T-helper 2 cell (primary cell): ENCODE measurements at regions not wholly inside any gene's neighbourhood (a gene's known extent, or its start where the extent isn't known, plus 50 kb on each side); places are given as distances from the start of the nearest gene placed in this dataset.

Experiments used
- DNase-seq, 5 experiments: peaks; one replicate each; pipeline versions ENCODE4 v3.0.0 to v3.0.0-alpha.2; 2012 to 2022

GRCh38 chr11:112543390-112543789, 282.7 kb upstream of the PLET1 start:
- DNase-seq = no peak

DNA sequence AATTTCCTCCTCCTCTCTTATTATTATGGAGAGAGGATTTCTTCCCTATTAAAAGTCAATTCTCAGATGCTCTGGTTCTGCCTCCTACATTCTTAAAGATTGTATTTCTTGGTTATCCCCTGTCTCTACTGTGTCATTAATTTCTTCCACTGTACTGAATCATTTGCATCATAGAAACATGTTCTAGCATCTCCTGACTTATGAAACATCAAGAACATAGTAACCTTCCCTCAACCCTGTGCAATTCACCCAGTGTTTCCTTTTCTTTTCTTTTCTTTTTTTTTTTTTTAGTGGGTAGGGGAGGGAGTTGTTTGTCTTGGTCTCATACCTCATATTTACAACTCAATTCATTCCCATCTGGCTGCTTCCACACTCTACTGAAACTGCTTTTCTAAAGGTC, 288.0 kb upstream of the PLET1 start:
- DNase-seq = no peak

DNA sequence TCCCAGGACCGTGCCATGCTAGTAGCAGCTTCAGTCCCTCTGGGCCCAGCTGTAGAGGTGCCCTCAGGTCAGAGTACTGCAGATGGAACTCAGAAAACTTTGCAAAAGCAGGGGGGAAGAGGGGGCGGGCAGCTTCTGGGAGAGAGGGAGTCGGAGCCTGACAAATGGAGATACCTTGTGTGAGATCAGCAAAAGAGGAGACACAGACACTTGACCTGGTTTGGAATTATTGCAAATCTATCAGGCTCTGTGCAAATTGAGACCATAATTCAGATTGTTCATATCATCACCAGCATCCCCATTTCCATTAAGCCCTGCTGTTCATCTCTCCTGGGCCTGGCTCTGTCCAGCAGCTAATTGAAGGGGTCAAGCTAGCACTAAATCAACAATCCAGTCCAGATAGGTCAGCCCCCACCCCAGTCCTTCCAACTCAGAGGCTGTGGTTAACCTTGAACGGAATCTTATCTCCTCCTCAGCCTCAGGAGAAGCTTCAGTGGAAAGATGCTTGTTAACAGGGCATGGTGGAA, 292.6 kb upstream of the PLET1 start:
- no peak for DNase-seq

GRCh38 chr11:112554586-112554985, 293.9 kb upstream of the PLET1 start:
- no peak for DNase-seq

GRCh38 chr11:112555491-112556364, 295.1 kb upstream of the PLET1 start:
- DNase-seq = peak; percentile 6 to 73 (median 53)

DNA sequence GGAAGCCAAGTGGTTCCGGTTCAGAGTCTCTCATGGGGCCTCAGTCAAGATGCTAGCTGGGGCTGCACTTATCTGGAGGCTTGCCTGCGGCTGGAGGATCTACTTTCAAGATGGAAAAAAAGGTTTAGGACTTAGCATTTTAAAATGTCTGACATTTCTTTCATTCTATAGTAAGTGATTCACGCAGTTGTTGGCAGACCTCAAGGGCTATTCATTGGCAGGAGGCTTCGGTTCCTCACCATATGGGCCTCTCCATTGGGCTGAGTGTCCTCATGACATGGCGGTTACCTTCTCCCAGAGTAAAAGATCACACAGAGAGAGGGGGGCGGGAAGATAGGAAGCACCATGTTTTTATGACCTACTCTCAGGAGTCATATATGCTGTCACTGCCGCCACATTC, 298.0 kb upstream of the PLET1 start:
- DNase-seq = no peak

DNA sequence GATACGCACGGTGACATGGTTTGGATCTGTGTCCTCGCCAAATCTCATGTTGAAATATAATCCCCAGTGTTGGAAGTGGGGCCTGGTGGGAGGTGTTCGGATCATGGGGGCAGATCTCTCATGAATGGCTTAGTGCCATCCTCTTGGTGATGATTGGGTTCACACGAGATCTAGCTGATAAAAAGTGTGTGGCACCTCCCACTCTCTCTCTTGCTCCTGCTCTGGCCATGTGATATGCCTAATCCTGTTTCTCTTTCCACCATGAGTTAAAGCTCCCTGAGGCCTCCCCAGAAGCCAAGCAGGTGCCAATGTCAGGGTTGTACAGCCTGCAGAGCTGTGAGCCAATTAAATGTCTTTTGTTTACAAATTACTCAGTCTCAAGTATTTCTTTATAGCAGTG, 303.1 kb upstream of the PLET1 start:
- peak in 1 of 5 experiments; percentile 5 for DNase-seq

DNA sequence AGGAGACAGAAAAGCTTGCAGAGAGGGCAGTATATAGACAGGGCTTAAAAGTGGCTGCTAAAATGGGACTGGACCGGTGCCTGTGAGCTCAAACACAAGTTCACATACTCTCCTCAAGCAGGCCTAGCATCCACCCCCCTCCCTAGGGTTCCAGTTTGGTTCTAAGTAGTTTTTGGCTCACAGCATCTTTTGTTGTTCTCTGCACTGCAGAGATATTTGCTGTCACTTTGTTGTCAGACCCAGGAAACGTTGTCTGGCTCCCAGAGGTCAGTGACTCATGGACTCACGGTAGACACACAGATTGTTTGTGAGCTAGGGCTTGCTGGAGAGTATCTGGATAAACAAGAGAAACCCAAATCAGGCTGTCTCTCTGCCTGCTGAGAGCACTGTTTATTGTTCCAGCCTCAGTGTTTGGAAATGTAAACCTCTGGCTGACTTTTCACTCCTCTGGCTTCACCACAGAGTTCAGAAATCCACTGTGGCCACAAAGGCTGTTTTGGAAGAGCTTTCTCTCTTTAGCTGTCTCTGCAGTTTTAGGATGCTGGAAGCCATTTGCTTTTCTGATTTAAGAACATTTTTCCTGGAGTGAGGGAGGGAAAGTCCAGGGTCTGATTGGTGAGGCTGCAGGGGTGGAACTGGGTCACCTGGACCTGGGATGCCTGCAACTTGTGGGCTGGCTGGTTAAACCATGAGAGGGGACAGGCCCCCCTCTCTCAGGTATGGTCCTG, 303.7 kb upstream of the PLET1 start:
- DNase-seq = no peak

DNA sequence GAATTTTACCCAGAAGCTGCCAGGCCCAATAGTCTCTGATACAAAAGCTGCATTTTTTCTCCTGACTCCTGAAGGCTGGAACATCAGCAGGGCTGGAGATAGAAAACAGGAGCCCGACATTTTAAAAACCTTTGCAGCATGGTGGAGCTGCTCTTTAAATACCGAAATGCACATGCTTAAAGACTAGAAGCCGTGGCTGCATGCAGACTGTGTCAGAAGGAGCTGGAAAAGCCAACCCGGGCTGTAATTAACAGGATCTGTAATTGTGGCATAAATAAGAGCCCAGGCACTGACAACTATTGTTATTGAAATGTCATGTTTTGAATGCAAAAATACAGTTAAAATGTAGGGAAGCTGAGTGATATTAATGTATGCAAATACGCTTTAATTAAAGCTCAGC, 304.9 kb upstream of the PLET1 start:
- DNase-seq = no peak

- no peak for DNase-seq
These were observed 305.5 kb upstream of the PLET1 start for GRCh38 chr11:112566124-112566523.

DNA sequence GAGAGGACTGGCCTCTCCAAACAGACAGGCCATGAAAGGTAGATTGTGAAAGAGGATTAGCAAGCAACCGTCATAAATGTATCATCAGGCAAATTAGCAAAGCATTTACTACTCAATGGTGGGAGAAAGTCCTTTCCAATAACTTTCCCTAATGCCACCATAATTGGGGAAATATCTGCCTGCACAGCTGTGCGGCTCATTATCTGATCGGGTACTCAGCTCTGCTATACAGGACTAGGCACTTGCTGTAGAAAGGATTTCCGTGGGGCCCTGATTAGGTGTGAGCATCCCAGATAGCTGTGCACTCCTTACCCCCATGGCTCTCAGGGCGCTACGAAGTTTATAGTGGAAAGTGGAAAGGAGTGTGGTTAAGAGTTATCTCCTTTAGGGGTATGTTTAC, 309.7 kb upstream of the PLET1 start:
- DNase-seq = no peak

- DNase-seq = no peak
These were observed 318.6 kb upstream of the PLET1 start for GRCh38 chr11:112579282-112579681.

DNA sequence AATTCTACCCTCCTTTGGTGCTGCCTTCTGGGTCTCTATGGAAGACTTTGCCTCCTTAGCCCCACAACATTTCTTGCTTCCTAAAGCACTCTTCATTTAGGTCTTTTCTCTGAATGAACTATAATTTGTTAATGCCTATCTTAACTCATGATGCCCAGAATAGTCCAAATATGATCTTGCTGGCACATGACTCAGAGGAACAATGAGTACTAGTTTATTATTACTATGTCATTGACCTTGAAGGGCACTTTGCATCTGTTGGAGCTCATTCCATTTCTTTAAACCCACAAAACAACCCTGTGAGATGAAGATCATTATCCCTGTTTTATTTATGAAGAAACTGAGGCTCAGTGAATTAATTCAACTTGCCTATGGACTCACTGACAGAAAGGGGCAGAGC, 320.2 kb upstream of the PLET1 start:
- no peak for DNase-seq

- DNase-seq = no peak
These were observed 321.1 kb upstream of the PLET1 start for GRCh38 chr11:112581747-112582146.

- DNase-seq = no peak
These were observed 321.7 kb upstream of the PLET1 start for GRCh38 chr11:112582366-112582765.

DNA sequence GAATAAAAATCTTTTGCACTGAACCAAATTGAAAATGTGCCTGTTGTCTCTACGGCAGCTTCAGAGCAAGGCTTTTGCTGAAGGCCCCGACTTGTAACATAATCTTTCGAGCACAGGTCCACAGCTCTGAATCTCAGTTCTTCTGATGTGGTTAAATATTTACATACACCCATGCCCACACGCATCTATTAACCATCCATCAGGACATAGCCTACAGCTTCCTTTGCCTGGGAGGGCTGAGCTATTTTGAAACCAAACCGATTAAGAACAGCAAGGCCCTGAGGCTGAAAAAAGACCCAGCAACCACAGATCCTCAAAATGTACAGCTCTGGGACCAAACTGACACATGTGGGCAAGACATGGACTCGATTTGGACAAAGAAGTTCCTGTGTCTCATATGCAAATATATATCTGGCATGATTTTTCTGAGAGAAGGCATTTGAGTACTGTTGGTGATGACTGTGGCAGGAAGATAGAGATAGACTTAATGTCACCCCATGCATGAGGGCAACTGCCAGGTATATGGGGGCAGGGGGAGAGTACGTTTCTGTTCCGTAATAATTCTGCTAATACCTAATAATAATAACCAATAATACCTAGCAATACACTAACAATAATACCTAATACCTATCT, 322.7 kb upstream of the PLET1 start:
- peak in 1 of 5 experiments; percentile 26 for DNase-seq

DNA sequence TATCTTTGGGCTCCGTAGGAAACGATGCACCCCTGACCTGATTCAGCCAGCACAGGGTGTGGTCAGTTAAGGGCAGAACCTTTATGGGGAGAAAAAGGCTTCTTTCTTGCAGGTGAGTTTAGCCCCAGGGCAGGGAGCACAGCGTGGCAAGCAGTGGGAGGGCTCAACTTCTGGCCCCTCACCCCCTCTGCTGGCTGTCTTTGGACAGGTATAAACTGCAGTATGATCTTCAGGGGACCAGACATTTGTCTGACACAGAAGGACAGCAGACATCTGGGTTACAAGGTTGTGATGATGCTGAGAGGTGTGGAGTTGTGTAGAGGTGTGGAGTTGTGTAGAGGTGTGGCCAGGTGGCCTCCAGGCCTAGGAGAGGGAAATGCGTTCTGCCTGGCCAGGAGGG, 324.0 kb upstream of the PLET1 start:
- peak in 1 of 5 experiments; percentile 1 for DNase-seq

DNA sequence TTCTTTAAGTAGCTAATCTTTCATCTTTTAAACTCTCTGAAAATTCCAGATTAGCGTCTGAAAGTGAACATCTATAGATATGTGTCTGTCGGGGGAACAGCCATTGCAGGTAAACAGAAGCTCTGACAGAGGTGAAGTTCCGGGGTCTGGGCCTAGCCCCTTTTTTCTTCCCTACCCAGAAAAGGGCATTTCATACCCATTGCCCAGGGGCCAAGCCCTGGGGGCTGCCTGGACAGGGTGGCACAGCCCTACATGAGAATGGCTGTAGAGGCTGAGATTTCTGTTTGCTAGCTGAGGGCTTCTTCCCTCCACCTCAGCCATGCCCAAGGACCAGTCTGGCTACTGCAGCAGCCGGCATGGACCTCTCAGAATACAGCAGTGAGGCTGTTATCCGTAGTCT, 327.0 kb upstream of the PLET1 start:
- no peak for DNase-seq

- DNase-seq = peak in 3 of 5 experiments; percentile 8 to 59 (median 13)
These were observed 327.6 kb upstream of the PLET1 start for GRCh38 chr11:112588252-112588694.

DNA sequence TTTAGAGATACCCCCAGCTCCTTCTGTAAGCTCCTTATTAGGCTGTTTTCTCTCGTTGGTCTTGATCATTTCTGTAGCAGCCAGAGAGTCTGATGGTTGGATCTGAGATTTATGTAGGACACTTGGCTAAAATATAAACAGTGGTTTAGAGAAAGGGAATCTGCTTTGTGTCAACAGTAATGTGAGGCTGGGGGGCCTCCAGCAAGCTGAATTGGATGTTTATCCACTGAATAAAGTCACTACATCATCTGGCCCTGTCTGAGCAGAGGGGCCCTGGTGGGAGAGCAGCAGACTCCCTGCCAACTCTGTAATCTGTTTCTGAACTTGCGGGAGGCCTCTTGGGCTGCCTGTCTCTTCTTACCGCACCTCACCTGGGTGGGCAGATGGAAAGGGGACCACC, 328.5 kb upstream of the PLET1 start:
- no peak for DNase-seq

DNA sequence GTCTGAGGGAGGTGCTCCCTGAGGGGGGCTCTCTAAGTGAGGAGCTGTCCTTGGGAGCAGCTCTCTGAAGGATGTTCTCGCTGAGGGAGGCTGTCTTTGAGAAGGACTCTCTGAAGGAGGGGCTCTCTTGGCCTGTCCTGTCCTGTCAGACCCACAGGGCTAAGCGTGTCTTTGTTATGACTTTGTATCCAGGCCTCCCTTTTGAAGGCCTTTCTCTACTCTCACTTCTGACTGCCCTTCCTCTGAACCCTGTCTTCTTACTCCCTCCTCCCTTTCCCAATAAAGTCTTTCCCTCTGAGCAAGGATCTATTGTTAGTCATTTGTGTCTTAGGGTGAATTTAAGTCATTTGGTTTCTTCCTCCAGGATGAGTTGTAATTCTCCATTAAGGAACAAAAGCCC, 330.1 kb upstream of the PLET1 start:
- DNase-seq = no peak

DNA sequence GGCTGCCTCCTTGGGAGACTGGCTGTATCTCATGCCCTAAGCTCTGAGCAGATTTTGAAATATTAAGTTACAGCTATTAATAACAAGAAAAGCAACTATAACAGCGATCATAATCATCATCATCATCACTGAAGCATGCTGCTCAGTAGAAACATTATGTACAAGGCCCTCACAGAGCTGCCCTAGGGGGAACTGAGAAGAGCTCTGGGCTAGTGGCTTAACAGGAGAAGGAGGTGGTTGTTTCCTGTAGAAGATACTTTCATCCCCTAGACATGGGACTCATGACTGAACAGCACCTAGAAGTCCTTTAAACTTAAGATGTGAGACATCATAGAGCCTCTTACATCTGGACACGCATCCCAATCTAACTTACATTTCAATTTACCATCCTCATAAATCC, 332.8 kb upstream of the PLET1 start:
- DNase-seq = no peak

DNA sequence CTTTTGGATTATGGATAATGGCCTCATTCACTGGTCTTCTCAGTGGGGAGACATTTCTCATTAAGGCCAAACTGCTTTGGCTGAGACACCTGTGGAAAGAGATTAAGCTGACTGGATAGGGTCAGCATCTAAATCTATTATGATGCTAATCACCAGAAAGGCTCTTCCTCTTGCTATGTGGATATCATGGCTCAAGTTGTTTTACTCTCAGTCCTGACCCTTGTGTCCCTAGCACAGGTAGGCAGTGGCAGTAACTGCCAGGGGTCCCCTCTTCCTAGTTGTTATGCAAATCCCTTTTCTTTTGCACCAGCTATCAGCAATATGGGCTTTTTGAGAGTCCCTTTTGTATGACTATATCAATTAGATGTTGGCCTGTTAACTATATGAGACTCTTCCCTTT, 335.7 kb upstream of the PLET1 start:
- DNase-seq = no peak
